Cardiac fibroblast (primary cell): ENCODE measurements at regions not wholly inside any gene's neighbourhood (a gene's known extent, or its start where the extent isn't known, plus 50 kb on each side); places are given as distances from the start of the nearest gene placed in this dataset.

Source experiments
- DNase-seq, 2 donors: peaks; one replicate each; pipeline versions ENCODE4 v3.0.0 to v3.0.0-alpha.2; 2010; ENCODE audit warnings: low read depth in 2 of 2
- H3K4me3 ChIP-seq, 2 donors: replicated peaks in 1 of 2; 1 replicate in 1 of 2; 2 replicates in 1 of 2; pipeline ENCODE4 v1.5.1; 2011; ENCODE audit warnings: low read depth in 2 of 2, low read length in 2 of 2, mild to moderate bottlenecking in 2 of 2, moderate library complexity in 1 of 2
- TF ChIP-seq, protein P1 (sequence below): IDR thresholded peaks from one replicate; pipeline ENCODE4 v1.5.1; 2011; ENCODE audit warnings: low read depth, mild to moderate bottlenecking, low read length, inconsistent platforms

DNA sequence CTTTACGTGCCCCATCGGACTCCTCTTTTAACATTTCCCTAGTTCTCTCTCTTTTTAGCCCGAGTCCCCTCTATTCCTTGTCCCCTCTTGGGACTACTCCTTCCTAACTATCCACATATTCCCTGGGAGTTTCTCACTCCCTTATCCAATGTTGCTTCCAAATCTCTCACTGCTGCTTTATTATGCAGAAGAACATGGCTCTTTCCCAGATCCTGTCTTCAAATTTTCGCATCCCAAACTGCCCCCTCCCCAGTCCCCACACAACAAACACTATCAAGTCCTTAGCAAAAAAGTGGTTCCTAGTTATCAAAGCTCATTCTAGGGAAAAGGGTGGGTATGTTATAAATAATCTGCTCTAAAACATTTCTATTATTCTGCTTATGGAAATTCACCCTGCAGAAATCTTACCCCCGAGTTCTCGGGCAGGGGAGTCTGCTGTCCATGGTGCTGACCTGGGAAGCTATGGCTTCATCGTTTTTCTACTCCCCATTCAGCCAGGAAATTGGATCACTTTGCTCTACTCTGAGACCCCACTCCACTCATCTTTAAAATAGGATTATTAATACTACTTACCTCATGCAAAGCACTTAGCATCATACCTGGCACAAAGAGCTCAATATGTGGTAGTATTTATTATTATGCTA lies 393.5 kb downstream of the BUD13 start:
- DNase-seq = peak; percentile 1 to 23
- TF ChIP-seq, protein P1, sequence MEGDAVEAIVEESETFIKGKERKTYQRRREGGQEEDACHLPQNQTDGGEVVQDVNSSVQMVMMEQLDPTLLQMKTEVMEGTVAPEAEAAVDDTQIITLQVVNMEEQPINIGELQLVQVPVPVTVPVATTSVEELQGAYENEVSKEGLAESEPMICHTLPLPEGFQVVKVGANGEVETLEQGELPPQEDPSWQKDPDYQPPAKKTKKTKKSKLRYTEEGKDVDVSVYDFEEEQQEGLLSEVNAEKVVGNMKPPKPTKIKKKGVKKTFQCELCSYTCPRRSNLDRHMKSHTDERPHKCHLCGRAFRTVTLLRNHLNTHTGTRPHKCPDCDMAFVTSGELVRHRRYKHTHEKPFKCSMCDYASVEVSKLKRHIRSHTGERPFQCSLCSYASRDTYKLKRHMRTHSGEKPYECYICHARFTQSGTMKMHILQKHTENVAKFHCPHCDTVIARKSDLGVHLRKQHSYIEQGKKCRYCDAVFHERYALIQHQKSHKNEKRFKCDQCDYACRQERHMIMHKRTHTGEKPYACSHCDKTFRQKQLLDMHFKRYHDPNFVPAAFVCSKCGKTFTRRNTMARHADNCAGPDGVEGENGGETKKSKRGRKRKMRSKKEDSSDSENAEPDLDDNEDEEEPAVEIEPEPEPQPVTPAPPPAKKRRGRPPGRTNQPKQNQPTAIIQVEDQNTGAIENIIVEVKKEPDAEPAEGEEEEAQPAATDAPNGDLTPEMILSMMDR = no peak
- H3K4me3 ChIP-seq = no peak overlapping the region

DNA sequence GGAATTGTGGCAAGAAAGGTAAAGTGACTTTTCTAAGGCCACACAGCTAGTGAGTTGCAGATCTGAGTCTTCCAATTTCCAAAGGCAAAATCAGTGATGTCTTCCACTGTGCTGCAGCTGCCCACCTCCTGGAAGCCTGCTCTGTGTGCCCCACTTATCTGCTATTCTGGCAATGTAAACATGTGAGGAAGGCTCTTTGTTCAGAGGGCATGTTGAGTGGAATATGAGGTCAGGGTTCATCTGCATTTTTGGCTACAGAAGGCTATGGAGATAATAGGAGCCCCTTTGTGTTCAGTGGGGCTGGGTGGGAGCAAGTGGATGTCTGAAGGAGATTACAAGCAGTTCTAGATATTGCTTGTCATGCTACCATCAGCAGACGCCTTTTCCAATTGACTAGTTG lies 396.2 kb downstream of the BUD13 start:
- TF ChIP-seq, protein P1 = no peak
- H3K4me3 ChIP-seq = no peak overlapping the region

DNA sequence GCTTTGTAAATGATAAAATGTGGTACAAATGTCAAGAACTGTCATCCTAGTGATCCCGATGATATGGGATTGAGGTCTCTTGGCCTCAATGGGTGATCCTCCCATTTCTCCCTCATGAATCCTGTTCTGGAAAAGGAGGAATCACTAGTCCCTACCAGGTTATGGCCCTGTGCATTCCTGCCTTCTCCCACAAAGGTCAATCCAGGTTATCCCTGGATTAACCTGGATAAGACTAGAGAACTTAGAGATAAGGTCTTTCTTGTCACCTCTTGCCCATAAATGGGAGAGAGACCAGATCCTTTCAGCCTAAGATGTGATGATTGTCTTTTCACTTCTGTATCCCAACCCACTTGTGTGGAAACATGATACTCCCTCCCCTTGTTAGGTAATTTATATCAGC lies 396.7 kb downstream of the BUD13 start:
- no peak overlapping the region for H3K4me3 ChIP-seq
- DNase-seq = no peak
- TF ChIP-seq, protein P1 = no peak

More for the DNA sequence above, 396.2 kb downstream of the BUD13 start:
- DNase-seq = no peak

DNA sequence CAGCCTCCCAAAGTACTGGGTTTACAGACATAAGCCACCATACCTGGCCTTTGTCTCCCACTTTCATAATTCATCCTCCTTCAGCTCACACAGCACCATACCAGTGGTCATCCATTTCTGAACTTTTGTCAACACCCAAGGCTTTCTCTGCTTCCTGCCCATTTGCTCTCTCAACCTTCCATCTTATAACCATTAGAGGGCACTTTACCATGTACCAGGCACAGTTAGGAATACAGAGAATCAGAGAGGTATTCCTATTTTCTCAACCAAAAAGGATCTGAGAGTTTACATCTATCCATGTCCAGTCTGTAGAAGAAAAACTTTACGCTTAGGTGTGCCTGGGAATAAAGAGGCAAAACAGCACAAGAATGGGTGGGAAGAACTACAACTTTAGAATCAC lies 397.6 kb downstream of the BUD13 start:
- H3K4me3 ChIP-seq = no peak overlapping the region
- TF ChIP-seq, protein P1 = no peak
- no peak for DNase-seq

DNA sequence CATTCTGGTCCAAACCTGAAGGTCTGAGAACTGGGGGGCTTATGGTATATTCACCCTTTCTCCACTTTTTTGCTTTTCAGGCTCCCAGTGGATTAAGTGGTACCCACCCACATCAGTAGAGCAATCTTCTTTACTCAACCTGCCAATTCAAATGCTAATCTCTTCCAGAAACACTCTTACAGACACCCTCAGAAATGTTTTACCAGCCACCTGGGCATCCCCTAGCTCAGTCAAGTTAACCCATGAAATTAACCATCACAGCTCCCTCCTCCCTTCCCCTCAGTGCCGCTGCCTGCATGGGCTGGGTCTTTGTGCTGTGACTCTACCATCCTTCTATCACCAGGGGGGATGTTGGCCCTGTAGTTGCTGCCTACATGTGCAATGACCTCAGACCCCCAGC lies 398.7 kb downstream of the BUD13 start:
- DNase-seq = no peak
- TF ChIP-seq, protein P1 = no peak
- H3K4me3 ChIP-seq = no peak overlapping the region

DNA sequence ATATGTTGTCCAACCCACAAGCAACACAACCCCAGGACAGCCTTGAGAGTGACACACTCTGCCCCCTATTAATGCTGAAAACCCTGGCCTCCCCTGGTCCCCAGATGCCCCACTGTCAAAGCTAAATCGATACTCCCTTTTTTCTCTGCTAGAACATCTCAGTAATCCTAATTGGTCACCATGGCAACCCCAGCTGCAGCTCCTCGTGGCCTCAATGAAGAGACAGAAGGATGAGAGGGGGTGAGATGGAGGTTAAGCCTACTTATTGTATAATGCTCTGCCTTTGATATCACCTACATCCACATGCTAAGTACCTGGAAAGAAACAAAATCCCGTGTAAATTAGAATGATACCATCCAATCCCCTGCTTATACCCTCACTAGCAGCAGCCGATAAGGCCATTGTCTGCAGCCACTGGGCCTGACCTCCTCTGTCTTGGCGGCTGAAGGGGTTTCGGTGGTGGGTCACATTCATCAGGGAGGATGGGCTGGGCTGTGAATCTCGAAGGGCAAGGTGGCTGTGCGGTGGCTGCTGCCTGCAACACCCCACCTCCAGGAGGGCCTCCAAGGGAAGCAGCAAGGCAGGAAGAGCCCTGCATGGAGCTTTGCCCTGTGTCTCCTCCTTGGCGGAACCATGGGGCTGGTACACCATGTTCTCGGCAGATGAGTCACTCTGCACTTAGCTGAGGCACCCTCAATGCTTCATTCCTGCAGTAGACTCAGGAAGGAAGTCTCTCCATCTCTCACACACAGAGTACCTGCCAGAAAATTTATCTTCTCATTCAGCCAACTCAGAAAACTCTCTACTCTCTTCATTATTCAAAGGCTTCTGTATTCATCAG lies 399.5 kb downstream of the BUD13 start:
- H3K4me3 ChIP-seq = no peak overlapping the region
- TF ChIP-seq, protein P1 = no peak
- DNase-seq = no peak
